ENCODE measurements at regions not wholly inside any gene's neighbourhood (a gene's known extent, or its start where the extent isn't known, plus 50 kb on each side); places are given as distances from the start of the nearest gene placed in this dataset.

DNA sequence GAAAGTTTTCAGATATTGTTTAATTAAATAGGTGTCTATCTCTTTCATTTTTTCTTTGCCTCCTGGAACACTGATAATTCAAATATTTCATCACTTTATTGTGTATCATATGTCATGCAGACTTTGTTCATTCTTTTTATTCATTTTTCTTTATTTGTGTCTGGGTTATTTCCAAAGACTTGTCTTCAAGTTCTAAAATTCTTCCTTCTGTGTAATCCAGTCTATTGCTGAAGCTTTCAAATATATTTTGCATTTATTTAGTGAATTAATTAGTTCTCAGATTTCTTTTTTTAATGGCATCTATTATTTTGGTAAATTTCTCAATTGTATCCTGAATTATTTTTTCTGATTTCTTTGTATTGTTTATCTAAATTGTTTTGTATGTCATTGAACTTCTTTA lies 70.1 kb downstream of the ZNF330 start:
- TF ChIP-seq, protein P1, sequence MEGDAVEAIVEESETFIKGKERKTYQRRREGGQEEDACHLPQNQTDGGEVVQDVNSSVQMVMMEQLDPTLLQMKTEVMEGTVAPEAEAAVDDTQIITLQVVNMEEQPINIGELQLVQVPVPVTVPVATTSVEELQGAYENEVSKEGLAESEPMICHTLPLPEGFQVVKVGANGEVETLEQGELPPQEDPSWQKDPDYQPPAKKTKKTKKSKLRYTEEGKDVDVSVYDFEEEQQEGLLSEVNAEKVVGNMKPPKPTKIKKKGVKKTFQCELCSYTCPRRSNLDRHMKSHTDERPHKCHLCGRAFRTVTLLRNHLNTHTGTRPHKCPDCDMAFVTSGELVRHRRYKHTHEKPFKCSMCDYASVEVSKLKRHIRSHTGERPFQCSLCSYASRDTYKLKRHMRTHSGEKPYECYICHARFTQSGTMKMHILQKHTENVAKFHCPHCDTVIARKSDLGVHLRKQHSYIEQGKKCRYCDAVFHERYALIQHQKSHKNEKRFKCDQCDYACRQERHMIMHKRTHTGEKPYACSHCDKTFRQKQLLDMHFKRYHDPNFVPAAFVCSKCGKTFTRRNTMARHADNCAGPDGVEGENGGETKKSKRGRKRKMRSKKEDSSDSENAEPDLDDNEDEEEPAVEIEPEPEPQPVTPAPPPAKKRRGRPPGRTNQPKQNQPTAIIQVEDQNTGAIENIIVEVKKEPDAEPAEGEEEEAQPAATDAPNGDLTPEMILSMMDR (conservative IDR thresholded peaks at IDR 0.05; ENCODE audit: low read depth, low read length), result no peak
- no peak for DNase-seq (ENCODE audit: low read depth)

GRCh38 chr4:141294306-141294705 lies 73.6 kb downstream of the ZNF330 start:
- no peak for DNase-seq (ENCODE audit: low read depth)
- TF ChIP-seq, protein P1 (conservative IDR thresholded peaks at IDR 0.05; ENCODE audit: low read depth, low read length), result no peak
- no peak overlapping the region for H3K4me3 ChIP-seq (ENCODE audit: low read length)

More for the DNA sequence above, 70.1 kb downstream of the ZNF330 start:
- no peak overlapping the region for H3K4me3 ChIP-seq (ENCODE audit: low read length)

- no peak overlapping the region for H3K4me3 ChIP-seq (ENCODE audit: low read length)
- TF ChIP-seq, protein P1 (conservative IDR thresholded peaks at IDR 0.05; ENCODE audit: low read depth, low read length), result no peak
- DNase-seq (ENCODE audit: low read depth), result no peak
These were observed 80.5 kb downstream of the ZNF330 start for GRCh38 chr4:141301216-141301615.

DNA sequence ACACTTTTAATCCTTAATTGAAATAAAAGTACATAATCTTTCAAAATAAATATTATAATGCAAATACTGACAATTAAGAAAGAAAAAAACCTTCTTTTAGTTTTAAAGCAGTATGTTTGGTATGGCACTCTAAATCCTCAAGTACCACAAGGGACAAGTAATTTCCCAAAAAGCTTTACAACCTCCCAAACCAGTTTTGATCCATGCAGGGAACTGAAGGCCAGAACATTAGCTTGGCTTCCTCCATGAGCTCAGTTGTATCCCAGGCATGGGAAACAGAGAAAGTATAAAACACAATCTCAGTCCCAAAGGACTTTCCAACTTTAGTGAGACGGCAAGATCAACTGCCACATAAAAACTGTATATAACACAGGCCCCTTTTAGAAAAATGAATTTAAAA lies 82.2 kb downstream of the ZNF330 start:
- no peak for DNase-seq (ENCODE audit: low read depth)
- TF ChIP-seq, protein P1 (conservative IDR thresholded peaks at IDR 0.05; ENCODE audit: low read depth, low read length), result no peak
- H3K4me3 ChIP-seq (ENCODE audit: low read length), result no peak overlapping the region

DNA sequence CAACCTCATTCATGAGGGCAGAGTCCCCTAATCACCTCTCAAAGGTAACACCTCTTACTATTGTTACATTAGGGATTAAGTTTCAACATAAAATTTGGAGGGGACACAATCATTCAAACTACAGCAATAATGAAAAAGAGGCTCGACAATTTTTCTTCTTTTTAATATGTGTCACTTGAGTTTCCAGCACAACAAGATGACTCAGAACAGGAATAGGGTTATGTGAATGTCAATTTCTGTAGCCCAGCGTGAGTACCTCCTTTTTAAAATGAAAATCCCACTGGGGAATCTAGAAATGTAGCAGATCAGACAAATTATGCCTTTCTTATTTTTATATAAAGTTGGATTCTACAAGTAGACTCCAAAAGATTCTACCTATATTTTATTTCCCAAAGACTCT lies 83.7 kb downstream of the ZNF330 start:
- TF ChIP-seq, protein P1 (conservative IDR thresholded peaks at IDR 0.05; ENCODE audit: low read depth, low read length), result no peak
- no peak for DNase-seq (ENCODE audit: low read depth)
- no peak overlapping the region for H3K4me3 ChIP-seq (ENCODE audit: low read length)

DNA sequence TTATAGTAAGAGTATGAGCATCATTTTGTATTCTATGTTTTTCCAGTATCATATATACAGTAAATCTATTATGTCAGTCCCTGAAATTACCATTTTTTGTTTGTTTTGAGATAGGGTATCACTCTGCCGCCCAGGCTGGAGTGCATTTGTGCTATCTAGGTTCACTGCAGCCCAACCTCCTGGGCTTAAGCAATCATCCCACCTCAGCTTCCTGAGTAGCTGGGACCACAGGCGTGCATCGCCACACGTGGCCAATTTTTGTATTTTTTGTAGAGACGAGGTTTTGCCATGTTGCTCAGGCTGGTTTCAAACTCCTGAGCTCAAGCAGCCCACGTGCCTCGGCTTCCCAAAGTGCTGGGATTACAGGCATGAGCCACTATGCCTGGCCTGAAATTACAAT lies 85.6 kb downstream of the ZNF330 start:
- DNase-seq (ENCODE audit: low read depth), result no peak
- H3K4me3 ChIP-seq (ENCODE audit: low read length), result no peak overlapping the region
- TF ChIP-seq, protein P1 (conservative IDR thresholded peaks at IDR 0.05; ENCODE audit: low read depth, low read length), result no peak

GRCh38 chr4:141307241-141307689 lies 86.6 kb downstream of the ZNF330 start:
- TF ChIP-seq, protein P1 (conservative IDR thresholded peaks at IDR 0.05; ENCODE audit: low read depth, low read length), result peak; percentile 86
- H3K4me3 ChIP-seq (ENCODE audit: low read length), result no peak overlapping the region
- peak; percentile 67 for DNase-seq (ENCODE audit: low read depth)
